GM13976 (cell line): ENCODE measurements at regions not wholly inside any gene's neighbourhood (a gene's known extent, or its start where the extent isn't known, plus 50 kb on each side); places are given as distances from the start of the nearest gene placed in this dataset.

Source experiments
- DNase-seq: peaks from one replicate; pipeline ENCODE4 v3.0.0; 2012; ENCODE audit warnings: low spot score
- in situ Hi-C: fragments of 300-500 bp; cut with MboI; formaldehyde crosslinking; loops from one replicate; pipeline ENCODE4 v1.12.0; 2022; ENCODE audit warnings: low sequenced_read_pairs, mixed read lengths, inconsistent platforms; ENCODE audit not compliant: unreplicated experiment
- TF ChIP-seq, protein P1 (sequence below): IDR thresholded peaks from 2 replicates; pipeline ENCODE4 v1.5.1; 2012; ENCODE audit warnings: borderline replicate concordance, mild to moderate bottlenecking; ENCODE audit not compliant: insufficient read depth; ENCODE audit errors: extremely low read depth, missing control alignments, control extremely low read depth

DNA sequence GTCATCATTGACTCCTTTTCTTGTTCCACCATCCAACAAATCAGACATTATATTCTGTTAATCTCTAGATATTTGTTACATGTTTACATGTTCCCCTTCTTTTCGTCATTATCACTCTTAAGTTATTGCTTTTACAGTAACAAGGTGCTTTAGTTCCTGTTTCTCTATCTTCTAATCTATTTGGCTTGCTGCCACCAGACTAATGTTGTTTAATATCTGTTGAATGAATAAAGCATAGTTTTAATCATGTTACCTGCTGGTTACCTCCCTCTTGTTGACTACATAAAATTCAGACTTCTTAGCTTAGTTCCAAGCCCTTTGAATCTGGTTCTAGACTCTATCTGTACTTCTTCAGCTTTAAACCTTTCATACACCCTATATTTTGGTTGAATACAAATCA is 129.8 kb upstream of the TRIM2 start:
- no peak for DNase-seq
- in situ Hi-C loops, result no loop called here
- TF ChIP-seq, protein P1, sequence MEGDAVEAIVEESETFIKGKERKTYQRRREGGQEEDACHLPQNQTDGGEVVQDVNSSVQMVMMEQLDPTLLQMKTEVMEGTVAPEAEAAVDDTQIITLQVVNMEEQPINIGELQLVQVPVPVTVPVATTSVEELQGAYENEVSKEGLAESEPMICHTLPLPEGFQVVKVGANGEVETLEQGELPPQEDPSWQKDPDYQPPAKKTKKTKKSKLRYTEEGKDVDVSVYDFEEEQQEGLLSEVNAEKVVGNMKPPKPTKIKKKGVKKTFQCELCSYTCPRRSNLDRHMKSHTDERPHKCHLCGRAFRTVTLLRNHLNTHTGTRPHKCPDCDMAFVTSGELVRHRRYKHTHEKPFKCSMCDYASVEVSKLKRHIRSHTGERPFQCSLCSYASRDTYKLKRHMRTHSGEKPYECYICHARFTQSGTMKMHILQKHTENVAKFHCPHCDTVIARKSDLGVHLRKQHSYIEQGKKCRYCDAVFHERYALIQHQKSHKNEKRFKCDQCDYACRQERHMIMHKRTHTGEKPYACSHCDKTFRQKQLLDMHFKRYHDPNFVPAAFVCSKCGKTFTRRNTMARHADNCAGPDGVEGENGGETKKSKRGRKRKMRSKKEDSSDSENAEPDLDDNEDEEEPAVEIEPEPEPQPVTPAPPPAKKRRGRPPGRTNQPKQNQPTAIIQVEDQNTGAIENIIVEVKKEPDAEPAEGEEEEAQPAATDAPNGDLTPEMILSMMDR, result no peak

DNA sequence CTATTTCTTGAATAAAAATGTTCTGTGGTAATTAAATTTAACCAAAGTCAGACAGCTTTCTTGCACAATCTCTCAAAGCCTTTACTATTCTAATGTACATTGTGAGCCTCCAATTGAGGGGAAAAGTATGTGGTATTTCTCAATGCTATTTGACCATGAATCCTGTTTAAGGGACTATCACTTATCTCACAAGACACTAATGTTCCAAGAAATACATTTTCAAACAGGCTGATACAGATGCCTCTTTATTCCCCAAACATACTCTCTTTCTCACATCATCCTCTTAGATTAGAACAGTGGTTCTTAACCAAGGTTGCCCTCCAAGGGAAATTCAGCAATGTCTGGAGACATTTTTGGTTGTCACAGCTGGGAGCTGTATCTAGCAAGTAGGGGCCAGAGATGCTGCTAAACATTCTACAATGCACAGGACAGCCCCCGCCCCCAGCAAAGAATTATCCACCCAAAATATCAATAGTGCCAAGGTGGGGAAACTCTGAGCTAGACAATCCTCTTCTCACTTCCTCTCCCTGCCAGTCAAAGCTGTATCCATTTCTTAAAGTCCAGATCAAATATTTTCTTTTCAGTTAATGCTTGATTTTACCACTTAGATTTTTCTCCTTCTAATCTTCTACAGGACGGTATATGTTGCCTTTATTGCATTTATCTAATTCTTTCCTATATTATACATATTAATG is 129.2 kb upstream of the TRIM2 start:
- no peak for DNase-seq
- in situ Hi-C loops, result no loop called here
- TF ChIP-seq, protein P1, result no peak

DNA sequence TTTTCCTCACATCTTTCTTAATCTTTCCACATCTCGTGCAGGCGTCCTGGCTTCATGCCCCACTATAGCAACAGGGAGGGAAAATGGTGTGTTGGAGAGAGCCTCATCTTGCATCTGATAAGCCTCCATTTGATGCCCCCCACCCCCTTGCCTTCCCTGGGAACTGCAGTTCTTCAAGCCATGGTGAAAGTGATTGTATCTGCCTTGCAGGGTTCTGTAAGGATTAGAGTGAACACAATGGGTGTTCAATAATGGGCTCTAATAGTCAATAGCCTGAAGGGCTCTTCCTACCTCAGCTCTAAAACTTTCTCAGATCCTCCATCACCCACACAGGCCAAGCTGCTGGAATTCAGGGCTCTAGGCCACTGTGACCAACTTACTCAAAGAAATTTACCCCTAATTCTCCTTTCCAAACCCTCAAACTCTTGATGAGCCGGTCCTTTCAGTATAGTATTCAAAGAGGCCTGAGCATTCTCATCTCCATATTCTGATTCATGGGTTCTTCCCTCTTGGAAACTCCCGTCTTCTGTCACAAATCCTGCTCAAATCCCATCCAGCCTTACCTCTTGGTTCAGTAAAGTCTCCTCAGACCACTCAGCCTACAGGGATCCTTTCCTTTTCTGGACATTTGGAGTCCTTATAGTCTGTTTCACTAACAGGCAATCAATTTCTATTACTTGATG is 128.3 kb upstream of the TRIM2 start:
- DNase-seq, result no peak
- TF ChIP-seq, protein P1, result no peak
- in situ Hi-C loops, result no loop called here

DNA sequence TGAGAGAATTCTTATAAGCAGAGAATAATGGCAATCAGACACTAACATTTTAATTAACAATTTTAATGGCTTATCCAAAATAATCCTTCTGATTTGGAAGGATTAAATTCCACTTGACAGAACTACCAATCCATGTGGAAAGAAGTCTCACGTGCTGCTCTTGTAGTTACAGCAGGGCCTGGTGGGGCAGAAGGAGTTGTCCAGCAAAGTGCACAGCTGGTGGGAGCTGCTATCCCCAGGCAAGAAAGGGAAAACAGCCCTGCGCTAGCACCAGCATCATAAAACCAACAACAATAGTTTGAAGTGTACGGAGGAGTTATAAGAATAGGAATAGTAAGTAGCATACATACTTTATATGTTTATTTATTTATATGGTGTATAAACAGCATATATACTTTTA is 127.4 kb upstream of the TRIM2 start:
- DNase-seq, result no peak
- in situ Hi-C loops, result no loop called here
- TF ChIP-seq, protein P1, result no peak

DNA sequence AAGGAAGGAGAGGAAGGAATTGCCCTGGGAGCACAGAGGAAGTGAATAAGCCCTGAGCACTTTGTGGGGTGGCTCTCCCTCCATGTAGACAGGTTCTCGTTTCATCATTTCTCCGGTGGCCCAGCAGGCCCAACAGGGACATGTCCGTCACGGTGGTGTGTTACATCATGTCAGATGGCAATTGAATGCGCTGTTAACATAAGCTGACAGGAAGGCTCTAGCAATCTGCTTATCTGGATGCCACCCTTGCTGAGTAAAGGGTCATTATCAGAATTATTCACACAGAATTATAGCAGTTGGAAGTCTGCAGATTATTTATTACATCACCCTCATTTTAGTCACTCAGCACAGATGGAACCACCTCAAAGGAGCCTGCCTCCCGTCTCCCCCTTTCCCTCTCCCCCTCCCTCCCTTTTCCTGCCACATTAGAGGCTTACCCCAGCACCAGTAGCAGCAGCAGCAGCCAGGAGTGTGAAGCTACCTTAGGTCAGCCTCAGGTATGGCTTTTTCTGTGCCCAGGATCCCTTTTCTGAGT is 124.3 kb upstream of the TRIM2 start:
- no peak for DNase-seq
- in situ Hi-C loops, result no loop called here
- TF ChIP-seq, protein P1, result no peak

DNA sequence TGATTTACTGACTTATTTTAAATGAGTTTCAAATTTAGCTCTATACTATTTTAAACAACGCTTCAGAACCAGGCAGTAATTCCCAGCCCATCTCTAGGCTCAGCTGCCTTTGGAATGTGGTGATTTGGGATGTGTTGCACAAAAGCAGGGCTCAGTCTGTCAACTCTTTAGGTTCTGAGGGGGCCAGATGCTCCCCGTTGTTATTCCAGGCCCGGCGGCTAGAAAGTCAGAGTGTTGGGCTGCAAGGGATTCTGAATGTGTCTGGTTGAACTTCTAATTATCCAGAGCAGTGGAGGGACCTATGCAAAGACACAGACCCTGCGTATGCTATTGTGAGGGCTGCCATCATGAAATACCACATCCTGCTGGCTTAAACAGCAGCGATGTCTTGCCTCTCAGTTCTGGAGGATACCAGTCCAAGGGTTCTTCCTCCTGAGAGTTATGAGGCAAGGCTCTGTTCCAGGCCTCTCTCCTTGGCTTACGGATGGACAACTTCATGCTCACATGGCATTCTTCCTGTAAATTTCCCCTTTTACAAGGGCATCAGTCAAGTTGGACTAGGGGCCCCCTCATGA is 123.2 kb upstream of the TRIM2 start:
- in situ Hi-C loops, result no loop called here
- TF ChIP-seq, protein P1, result no peak
- DNase-seq, result no peak
